ENCODE measurements at regions not wholly inside any gene's neighbourhood (a gene's known extent, or its start where the extent isn't known, plus 50 kb on each side); places are given as distances from the start of the nearest gene placed in this dataset.
"Not testable (repeated sequence)": the region's sequence is repeated elsewhere in the genome, so short reads cannot be mapped to it uniquely, and the experiment has no call there.

- DNase-seq (ENCODE audit: low spot score): peak; percentile 71
These were observed 143.4 kb upstream of the ERRFI1 start for GRCh38 chr1:8169364-8170058.

GRCh38 chr1:8167936-8168335 lies 141.8 kb upstream of the ERRFI1 start:
- no peak for DNase-seq (ENCODE audit: low spot score)

GRCh38 chr1:8166406-8166805 lies 140.3 kb upstream of the ERRFI1 start:
- DNase-seq (ENCODE audit: low spot score): no peak

- no peak for DNase-seq (ENCODE audit: low spot score)
These were observed 139.7 kb upstream of the ERRFI1 start for GRCh38 chr1:8165595-8166360.

GRCh38 chr1:8164670-8165069 lies 138.6 kb upstream of the ERRFI1 start:
- no peak for DNase-seq (ENCODE audit: low spot score)

- DNase-seq (ENCODE audit: low spot score): no peak
These were observed 136.9 kb upstream of the ERRFI1 start for GRCh38 chr1:8163039-8163438.

GRCh38 chr1:8162168-8162567 lies 136.1 kb upstream of the ERRFI1 start:
- DNase-seq (ENCODE audit: low spot score): no peak

GRCh38 chr1:8161546-8162105 lies 135.5 kb upstream of the ERRFI1 start:
- DNase-seq (ENCODE audit: low spot score): no peak

GRCh38 chr1:8159470-8160024 lies 133.4 kb upstream of the ERRFI1 start:
- no peak for DNase-seq (ENCODE audit: low spot score)

- no peak for DNase-seq (ENCODE audit: low spot score)
These were observed 132.9 kb upstream of the ERRFI1 start for GRCh38 chr1:8158995-8159394.

GRCh38 chr1:8157765-8158164 lies 131.7 kb upstream of the ERRFI1 start:
- no peak for DNase-seq (ENCODE audit: low spot score)

- no peak for DNase-seq (ENCODE audit: low spot score)
These were observed 129.5 kb upstream of the ERRFI1 start for GRCh38 chr1:8155528-8156186.

- peak; percentile 29 for DNase-seq (ENCODE audit: low spot score)
These were observed 128.5 kb upstream of the ERRFI1 start for GRCh38 chr1:8154621-8155052.

- DNase-seq (ENCODE audit: low spot score): no peak
These were observed 127.9 kb upstream of the ERRFI1 start for GRCh38 chr1:8153961-8154360.

GRCh38 chr1:8152731-8153702 lies 126.9 kb upstream of the ERRFI1 start:
- no peak for DNase-seq (ENCODE audit: low spot score)

GRCh38 chr1:8151647-8152046 lies 125.5 kb upstream of the ERRFI1 start:
- DNase-seq (ENCODE audit: low spot score): no peak

GRCh38 chr1:8149756-8150155 lies 123.6 kb upstream of the ERRFI1 start:
- DNase-seq (ENCODE audit: low spot score): not testable (repeated sequence)

GRCh38 chr1:8147956-8148355 lies 121.8 kb upstream of the ERRFI1 start:
- no peak for DNase-seq (ENCODE audit: low spot score)

- DNase-seq (ENCODE audit: low spot score): no peak
These were observed 120.2 kb upstream of the ERRFI1 start for GRCh38 chr1:8146257-8146855.

GRCh38 chr1:8145545-8146202 lies 119.6 kb upstream of the ERRFI1 start:
- DNase-seq (ENCODE audit: low spot score): no peak

All from AG08396 (cell line).